Spinal cord (tissue), 10 donors: ENCODE measurements at regions not wholly inside any gene's neighbourhood (a gene's known extent, or its start where the extent isn't known, plus 50 kb on each side); places are given as distances from the start of the nearest gene placed in this dataset. TPM values are rescaled to one million over a fixed set of nuclear protein-coding genes. Genes with fewer than 3 reads are reported as not detected.

Source experiments
- DNase-seq, 6 donors: peaks; one replicate each; pipeline versions ENCODE4 v3.0.0 to v3.0.0-alpha.2; 2013 to 2015; ENCODE audit warnings: low spot score in 6 of 6, low read depth in 4 of 6
- H3K27ac ChIP-seq: one replicate; pipeline ENCODE4 v1.5.1; 2013; ENCODE audit warnings: low read depth, low read length, control low read depth
- H3K27me3 ChIP-seq: one replicate; pipeline ENCODE4 v1.6.1; 2013; ENCODE audit warnings: low read length; ENCODE audit not compliant: control insufficient read depth, insufficient read depth
- H3K36me3 ChIP-seq: one replicate; pipeline ENCODE4 v1.6.1; 2013; ENCODE audit warnings: low read length; ENCODE audit not compliant: control insufficient read depth, insufficient read depth
- H3K4me1 ChIP-seq: one replicate; pipeline ENCODE4 v1.6.1; 2013; ENCODE audit warnings: low read length; ENCODE audit not compliant: control insufficient read depth, insufficient read depth
- H3K4me3 ChIP-seq: one replicate; pipeline ENCODE4 v1.5.1; 2013; ENCODE audit warnings: low read depth, low read length, control low read depth
- H3K9me3 ChIP-seq: one replicate; pipeline ENCODE4 v1.6.1; 2013; ENCODE audit warnings: low read length; ENCODE audit not compliant: control insufficient read depth, insufficient read depth
- WGBS: methylation state at CpG from one replicate; pipeline ENCODE4 v1.1.5; 2013; ENCODE audit warnings: missing lambda C conversion rate; ENCODE audit not compliant: insufficient coverage; 5-methylcytosine and 5-hydroxymethylcytosine counted together
- small RNA-seq: library from RNA; depleted of rRNA; stranded (forward); fragments of <200 nt; gene quantifications from one replicate; pipeline ENCODE3, GENCODE V24; 2014; ENCODE audit warnings: low replicate concordance
- donor health status: healthy.

DNA sequence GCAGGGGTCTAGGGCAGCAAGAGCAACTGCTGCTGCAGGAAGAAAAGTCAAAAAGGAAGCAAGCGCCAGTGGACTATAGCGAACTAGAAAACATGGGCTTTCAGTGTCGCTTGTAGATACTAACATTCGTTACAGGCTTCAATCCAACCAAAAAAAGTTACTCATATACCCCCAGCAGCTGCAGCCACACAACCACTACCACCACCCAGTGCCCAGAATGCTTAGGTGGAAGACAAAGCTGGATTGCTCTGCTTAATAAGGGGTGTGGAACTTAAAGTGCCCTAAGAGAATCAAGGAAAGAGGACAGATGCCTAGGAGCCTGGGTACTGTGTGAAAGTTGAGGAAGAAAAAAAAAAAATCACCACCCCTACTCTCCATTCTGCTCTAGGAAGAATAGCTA is 203.6 kb downstream of the ELAVL2 start:
- WGBS, result 100% methylated on average over 3 of the region's 4 CpGs
- no peak overlapping the region for H3K27ac ChIP-seq
- no peak overlapping the region for H3K4me3 ChIP-seq
- no peaks in the 10 kb centered on the region for H3K4me1 ChIP-seq
- no peaks in the 10 kb centered on the region for H3K27me3 ChIP-seq
- no peaks in the 10 kb centered on the region for H3K9me3 ChIP-seq
- DNase-seq, result no peak
- no peaks in the 10 kb centered on the region for H3K36me3 ChIP-seq

DNA sequence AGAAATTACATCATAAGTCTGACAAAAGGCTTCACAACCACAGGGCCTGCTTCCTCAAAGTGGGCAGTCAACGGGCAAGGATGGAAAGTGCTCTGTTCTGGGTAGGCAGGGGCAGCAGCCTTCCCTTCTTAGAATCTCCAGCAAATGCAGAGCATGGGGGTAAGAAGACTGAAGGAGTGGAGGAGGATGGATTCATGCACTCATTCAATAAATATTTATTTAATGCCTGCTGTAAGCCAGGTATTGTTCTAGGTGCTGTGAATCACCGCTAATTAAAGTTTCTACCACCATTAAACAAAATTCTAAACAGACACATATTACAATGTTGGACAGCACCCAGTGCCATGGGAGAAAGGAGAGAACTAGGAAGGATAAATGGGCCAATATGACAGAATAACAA is 195.6 kb downstream of the ELAVL2 start:
- H3K4me1 ChIP-seq, result no peaks in the 10 kb centered on the region
- no peak for DNase-seq
- H3K4me3 ChIP-seq, result no peak overlapping the region
- 100% methylated on average over 1 of the region's 2 CpGs for WGBS
- H3K27me3 ChIP-seq, result no peaks in the 10 kb centered on the region
- no peak overlapping the region for H3K27ac ChIP-seq
- H3K9me3 ChIP-seq, result no peaks in the 10 kb centered on the region
- H3K36me3 ChIP-seq, result no peaks in the 10 kb centered on the region

DNA sequence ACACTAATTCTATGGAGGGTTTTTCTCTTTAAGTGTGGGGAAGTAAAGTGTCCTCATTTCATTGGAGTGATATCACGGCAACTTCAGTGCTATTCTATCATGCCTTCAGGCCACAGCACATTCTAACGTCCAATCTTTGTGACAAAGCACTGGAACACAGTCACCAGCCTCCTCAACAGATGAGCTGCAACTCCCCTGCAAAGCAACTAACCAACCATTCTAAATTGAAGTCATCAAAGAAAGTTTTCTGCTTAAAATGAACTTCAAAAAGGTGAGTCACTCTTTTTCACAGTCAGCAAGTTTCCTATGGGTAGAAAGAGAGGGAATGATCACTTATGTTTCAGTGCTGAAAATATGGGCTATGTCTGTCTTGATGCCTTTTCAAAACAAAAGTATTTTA is 190.8 kb downstream of the ELAVL2 start:
- no peak for DNase-seq
- Histone ChIP-seq H3K4me3 (no peak overlapping the region), H3K36me3 (no peaks in the 10 kb centered on the region), H3K27ac (no peak overlapping the region), H3K27me3 (no peaks in the 10 kb centered on the region), H3K4me1 (no peaks in the 10 kb centered on the region), H3K9me3 (no peaks in the 10 kb centered on the region)
- 76% methylated on average over 2 of the region's 2 CpGs for WGBS

DNA sequence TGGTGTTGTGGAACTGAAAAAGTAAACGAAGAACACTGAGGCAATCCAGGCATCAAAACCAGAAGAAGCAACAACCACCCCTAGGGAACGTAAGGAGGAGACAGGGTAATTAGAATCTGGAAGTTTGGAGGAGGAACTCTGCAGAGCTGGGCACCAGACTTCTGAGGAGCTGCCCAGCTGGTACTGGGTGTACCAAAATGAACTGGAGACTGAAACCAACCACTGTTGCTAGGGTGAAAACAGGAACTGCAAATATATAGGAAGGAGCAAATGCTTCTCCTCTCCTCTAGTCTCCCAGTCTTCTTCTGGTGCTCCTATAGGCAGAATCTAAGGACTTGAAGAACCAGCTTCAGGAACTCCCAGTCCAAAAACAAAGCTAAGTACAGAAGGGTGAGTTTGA is 189.8 kb downstream of the ELAVL2 start:
- no peak overlapping the region for H3K4me3 ChIP-seq
- no peaks in the 10 kb centered on the region for H3K4me1 ChIP-seq
- no peaks in the 10 kb centered on the region for H3K27me3 ChIP-seq
- DNase-seq, result no peak
- no peaks in the 10 kb centered on the region for H3K9me3 ChIP-seq
- H3K36me3 ChIP-seq, result no peaks in the 10 kb centered on the region
- no CpG with 5 or more reads among the region's 2 CpGs for WGBS
- H3K27ac ChIP-seq, result no peak overlapping the region

DNA sequence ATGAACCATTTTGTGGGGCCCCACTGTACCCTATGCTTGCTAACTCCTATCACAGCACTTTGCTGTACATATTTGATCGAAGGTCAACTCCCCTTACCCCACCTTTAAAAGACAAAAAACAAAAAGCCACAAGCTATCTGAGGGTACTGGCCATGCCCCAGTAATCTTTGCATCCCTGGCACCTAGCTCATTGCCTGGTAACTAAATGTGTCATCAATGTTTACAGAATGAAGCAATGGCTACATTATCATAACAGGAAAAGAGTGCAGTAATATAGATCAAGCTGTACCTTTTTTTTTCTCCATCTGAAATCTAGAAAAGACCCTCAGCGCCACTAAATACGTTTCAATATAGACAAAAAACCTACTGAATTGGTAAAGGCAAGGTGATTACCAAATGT is 188.0 kb downstream of the ELAVL2 start:
- DNase-seq, result no peak
- no peak overlapping the region for H3K27ac ChIP-seq
- H3K27me3 ChIP-seq, result no peaks in the 10 kb centered on the region
- WGBS, result 100% methylated on average over 1 of the region's 3 CpGs
- H3K4me1 ChIP-seq, result no peaks in the 10 kb centered on the region
- no peaks in the 10 kb centered on the region for H3K36me3 ChIP-seq
- H3K9me3 ChIP-seq, result no peaks in the 10 kb centered on the region
- no peak overlapping the region for H3K4me3 ChIP-seq

DNA sequence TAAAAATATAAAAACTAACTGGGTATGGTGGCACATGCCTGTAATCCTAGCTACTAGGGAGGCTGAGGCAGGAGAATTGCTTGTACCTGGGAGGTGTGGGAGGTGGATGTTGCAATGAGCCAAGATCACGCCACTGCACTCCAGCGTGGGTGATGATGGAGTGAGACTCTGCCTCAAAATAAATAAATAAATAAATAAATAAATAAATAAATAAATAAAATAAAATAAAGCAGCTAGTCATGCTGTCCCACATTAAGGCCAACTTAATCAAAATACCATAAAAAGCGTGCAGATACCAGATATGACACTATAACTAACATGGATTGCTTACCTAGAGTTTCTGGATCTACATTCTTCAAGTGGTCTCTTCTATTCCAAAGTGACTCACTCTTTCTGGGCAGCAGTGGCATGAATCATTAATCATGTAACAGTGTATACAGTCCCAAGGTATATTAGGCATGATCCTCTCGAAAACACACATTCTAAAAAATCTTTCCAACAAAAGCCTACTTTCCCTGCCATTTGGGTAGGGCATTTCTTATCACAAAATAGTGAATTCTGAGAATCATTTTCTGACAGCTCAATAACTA is 187.1 kb downstream of the ELAVL2 start:
- WGBS, result 89% methylated on average over 1 of the region's 4 CpGs
- Histone ChIP-seq H3K36me3 (no peaks in the 10 kb centered on the region), H3K27ac (no peak overlapping the region), H3K4me1 (no peaks in the 10 kb centered on the region), H3K27me3 (no peaks in the 10 kb centered on the region), H3K9me3 (no peaks in the 10 kb centered on the region), H3K4me3 (no peak overlapping the region)
- DNase-seq, result no peak

Small RNAs in the stretch of these regions (small RNA-seq; reads per million reads assigned to genes)
- gene SUMO2P2, result not detected
